ENCODE measurements at regions not wholly inside any gene's neighbourhood (a gene's known extent, or its start where the extent isn't known, plus 50 kb on each side); places are given as distances from the start of the nearest gene placed in this dataset.
"Not testable (repeated sequence)": the region's sequence is repeated elsewhere in the genome, so short reads cannot be mapped to it uniquely, and the experiment has no call there.

GRCh38 chr1:146511047-146511777 lies 282.4 kb upstream of the NOTCH2NLA start:
- TF ChIP-seq, protein P1, sequence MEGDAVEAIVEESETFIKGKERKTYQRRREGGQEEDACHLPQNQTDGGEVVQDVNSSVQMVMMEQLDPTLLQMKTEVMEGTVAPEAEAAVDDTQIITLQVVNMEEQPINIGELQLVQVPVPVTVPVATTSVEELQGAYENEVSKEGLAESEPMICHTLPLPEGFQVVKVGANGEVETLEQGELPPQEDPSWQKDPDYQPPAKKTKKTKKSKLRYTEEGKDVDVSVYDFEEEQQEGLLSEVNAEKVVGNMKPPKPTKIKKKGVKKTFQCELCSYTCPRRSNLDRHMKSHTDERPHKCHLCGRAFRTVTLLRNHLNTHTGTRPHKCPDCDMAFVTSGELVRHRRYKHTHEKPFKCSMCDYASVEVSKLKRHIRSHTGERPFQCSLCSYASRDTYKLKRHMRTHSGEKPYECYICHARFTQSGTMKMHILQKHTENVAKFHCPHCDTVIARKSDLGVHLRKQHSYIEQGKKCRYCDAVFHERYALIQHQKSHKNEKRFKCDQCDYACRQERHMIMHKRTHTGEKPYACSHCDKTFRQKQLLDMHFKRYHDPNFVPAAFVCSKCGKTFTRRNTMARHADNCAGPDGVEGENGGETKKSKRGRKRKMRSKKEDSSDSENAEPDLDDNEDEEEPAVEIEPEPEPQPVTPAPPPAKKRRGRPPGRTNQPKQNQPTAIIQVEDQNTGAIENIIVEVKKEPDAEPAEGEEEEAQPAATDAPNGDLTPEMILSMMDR (IDR thresholded peaks at IDR 0.05) = not testable (repeated sequence)
- not testable (repeated sequence) for TF ChIP-seq POLR2A (IDR thresholded peaks at IDR 0.05)

All from vagina (tissue), 2 donors.